GM12875 (cell line): ENCODE measurements at regions not wholly inside any gene's neighbourhood (a gene's known extent, or its start where the extent isn't known, plus 50 kb on each side); places are given as distances from the start of the nearest gene placed in this dataset.

Source experiments
- H3K4me3 ChIP-seq: one replicate; pipeline ENCODE4 v1.5.1; 2011; ENCODE audit warnings: low read depth, low read length, control low read depth
- TF ChIP-seq, protein P1 (sequence below): IDR thresholded peaks from 2 replicates; pipeline ENCODE4 v1.5.1; 2011; ENCODE audit warnings: low read depth, mild to moderate bottlenecking, control low read depth, inconsistent platforms, low read length, moderate library complexity, borderline replicate concordance; ENCODE audit not compliant: insufficient read depth

DNA sequence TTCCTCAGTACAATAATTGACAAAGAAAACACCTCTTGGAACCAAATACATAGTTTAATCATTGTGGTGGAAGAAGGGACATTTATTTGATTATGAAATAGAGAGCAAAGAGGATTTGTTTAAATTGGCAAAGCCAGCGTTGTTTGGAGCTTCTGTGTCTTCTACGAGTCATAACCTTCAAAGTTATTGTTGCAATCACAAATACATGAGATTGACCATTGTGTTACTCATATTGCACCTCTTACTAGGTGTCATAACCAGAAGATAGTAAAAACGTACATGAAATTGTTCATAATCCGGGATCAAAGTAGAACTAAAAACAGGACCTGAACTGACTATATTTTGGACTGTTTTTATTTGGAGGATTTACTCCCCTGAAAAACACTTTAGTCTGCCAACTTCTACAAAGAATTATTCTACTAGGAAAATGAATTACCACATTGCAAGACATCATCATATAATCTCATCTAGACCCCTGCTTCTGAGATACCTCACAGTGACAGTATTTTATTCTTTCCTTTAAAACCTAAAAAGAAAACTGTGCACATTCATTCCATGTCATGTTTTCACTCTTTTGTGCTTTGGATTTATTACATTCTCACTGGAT is 151.7 kb upstream of the KLF7 start:
- TF ChIP-seq, protein P1, sequence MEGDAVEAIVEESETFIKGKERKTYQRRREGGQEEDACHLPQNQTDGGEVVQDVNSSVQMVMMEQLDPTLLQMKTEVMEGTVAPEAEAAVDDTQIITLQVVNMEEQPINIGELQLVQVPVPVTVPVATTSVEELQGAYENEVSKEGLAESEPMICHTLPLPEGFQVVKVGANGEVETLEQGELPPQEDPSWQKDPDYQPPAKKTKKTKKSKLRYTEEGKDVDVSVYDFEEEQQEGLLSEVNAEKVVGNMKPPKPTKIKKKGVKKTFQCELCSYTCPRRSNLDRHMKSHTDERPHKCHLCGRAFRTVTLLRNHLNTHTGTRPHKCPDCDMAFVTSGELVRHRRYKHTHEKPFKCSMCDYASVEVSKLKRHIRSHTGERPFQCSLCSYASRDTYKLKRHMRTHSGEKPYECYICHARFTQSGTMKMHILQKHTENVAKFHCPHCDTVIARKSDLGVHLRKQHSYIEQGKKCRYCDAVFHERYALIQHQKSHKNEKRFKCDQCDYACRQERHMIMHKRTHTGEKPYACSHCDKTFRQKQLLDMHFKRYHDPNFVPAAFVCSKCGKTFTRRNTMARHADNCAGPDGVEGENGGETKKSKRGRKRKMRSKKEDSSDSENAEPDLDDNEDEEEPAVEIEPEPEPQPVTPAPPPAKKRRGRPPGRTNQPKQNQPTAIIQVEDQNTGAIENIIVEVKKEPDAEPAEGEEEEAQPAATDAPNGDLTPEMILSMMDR: no peak
- H3K4me3 ChIP-seq: no peak overlapping the region

DNA sequence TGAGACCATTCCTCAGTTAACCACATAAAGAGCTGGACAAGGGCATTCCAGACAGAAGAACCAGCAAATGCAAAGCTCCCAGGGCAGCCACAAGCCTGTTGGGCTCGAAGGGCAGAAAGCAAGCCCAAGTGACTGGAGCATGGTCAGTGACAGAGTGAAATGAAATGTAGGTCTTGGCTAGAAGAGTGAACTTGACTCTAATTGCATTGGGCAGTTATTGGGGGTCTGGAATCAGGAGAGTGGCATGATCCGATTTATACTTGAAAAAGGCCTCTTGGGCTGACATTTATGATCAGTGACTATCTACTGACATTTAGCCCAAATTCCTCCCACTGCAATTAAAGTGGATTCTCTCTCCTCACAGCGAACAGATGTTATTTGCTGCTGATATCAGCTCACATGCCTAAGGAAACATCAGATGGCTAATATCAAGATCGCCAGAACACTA is 152.5 kb upstream of the KLF7 start:
- no peak overlapping the region for H3K4me3 ChIP-seq
- TF ChIP-seq, protein P1: no peak

DNA sequence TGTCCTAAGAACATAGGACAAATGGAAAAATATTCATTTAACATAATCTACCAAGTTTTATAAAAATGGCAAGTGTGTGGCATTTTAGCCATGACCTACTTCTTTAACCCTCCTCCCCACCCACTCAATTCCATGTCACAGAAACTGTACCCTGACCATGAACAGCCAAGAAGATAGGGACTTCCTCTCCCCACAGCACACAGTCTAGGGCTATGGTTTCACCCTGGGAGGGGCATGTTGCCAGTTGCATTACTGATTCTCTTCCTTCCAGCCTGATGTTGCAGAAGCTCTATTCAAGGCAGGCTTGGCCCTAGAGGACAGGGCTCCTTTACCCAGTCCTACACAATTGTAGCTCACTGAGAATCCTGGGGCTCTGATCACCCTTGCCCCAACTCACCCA is 153.6 kb upstream of the KLF7 start:
- no peak overlapping the region for H3K4me3 ChIP-seq
- TF ChIP-seq, protein P1: no peak

DNA sequence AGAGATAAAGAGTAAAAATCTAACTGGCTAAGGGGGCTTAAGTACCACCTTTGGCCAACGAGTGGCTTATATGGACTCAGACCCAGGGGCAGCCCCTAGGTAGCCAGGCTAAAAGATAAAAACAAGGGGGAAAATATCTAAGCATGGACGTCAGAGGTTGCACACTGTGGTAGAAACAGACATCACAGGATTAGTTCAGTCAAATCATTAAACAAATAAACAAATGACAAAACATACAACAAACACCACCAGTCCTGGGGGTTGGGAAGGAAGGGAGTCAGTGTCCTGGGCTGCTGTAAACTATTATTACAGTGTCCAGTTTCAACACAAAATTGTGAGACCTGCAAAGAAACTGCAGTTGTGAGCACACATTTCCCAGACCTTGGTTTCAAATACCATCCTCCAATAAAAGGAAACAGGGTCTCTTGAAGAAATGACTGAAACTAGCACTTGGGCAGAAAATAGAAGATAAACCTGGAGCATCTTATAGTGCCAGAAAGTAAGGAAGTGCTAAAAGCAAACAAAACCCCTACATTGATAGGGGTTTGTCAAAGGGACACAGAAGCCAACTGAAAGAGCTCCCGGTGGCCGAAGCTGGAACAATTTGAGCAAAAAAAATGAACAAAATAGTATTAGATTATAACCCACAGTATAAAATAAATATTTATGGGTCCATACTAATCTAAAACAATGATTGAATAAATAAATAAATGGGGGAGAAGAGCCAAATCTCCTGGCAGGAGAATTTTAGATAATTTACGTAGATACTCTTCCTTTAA is 154.8 kb upstream of the KLF7 start:
- no peak overlapping the region for H3K4me3 ChIP-seq
- TF ChIP-seq, protein P1: no peak

DNA sequence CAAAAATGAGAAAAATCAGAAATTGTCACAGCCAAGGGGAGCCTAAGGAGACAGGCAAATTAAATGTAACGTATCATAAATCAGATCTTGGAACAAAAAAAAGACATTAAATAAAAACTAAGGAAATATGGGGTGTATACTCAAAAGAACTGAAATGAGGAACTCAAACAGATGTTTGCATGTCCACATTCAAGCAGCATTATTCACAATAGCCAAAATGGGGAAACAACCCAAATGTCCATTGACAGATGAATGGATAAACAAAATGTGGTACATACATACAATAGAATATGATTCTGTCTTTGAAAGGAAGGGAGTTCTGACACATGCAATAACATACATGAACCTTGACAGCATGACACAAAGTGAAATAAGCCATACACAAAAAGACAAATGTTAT is 155.8 kb upstream of the KLF7 start:
- H3K4me3 ChIP-seq: no peak overlapping the region
- TF ChIP-seq, protein P1: no peak

DNA sequence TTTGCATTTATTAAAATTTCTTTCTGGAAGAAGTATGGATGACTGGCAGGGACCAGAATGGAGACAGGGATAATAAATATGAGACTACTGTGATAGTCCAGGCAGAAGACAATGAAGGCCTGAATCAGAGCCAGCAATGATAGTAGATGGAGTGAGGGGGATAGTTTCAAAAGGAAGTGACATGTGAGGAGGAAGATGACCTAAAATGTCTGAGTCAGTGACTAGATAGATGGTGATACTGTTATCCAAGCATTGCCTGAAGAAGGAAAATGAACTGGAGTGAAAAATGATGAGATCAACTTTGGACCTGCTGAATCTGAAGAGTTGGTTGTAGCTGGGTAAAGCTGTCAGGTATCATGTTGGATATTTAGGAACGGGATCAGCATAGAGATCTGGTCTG is 158.3 kb upstream of the KLF7 start:
- TF ChIP-seq, protein P1: no peak
- H3K4me3 ChIP-seq: no peak overlapping the region

DNA sequence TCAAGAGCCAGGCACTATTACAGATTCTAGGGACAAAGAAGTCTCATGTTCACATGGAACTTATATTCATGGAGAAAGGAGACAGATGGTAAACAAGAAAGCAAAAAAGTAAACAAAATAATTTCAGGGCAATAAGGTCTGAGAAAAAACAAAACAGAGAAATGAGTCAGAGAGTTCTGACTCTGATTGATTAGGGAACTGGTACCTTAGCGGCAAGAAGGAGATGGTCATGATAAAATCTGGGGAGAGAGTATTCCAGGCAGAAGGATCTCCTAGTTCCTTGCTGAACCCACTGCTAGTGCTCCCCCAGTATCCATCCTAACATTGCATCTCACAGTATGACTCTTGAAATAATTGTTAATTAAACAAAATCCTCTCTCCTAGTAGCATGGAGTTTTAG is 161.8 kb upstream of the KLF7 start:
- TF ChIP-seq, protein P1: no peak
- H3K4me3 ChIP-seq: no peak overlapping the region
